KG1 (cell line): ENCODE measurements at regions not wholly inside any gene's neighbourhood (a gene's known extent, or its start where the extent isn't known, plus 50 kb on each side); places are given as distances from the start of the nearest gene placed in this dataset.
A peak's percentile ranks its signal among the peaks of the same experiment; 100 is the strongest.

Source experiments
- DNase-seq: peaks from one replicate; lab custom pipeline; 2025; lab: John Stamatoyannopoulos, UW

DNA sequence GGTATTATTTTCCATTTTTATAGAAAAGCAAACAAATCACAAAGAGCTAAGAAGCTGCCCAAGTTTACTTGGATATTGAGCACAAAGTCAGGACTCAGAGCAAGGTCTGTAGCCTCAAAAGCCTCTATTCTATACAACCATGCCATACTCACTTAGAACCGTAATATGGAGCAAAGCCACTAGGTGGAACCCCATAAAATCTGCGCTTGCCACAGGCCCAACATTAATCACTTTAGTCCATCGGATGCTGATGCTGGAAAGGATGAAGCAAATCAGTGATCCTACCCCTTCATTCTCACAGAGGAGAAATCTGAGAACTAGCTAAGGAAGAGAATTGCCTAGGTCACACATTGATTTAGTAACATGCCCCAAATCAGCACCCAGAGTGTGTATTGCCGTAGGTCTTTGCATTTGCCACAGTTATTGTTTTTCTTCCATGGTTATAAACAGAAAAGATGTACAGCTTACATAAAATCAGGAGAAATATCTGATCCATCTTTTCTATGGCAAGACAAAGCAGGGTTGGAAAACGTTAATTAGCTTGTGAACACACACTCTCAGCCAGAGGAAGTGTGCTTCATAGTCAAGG, 56.7 kb upstream of the RAB38 start:
- peak; percentile 41 for DNase-seq

DNA sequence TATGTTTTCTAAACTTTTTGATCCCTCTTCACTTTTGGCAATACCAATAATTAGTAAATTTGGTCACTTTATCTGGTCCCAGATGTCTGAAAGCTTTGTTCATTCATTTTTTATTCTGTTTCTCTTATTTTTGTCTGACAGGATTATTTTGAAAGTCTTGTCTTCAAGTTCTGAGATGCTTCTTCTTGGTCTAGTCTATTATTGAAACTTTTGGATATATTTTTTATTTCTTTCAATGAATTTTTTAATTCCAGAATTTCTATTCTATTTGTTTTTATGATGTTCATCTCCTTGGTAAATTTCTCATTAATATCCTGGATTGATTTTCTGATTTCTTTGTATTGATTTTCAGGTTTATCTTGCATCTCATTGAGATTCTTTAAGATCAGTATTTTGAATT, 54.1 kb upstream of the RAB38 start:
- DNase-seq: no peak
